PC-9 (cell line): ENCODE measurements at regions not wholly inside any gene's neighbourhood (a gene's known extent, or its start where the extent isn't known, plus 50 kb on each side); places are given as distances from the start of the nearest gene placed in this dataset.

Experiments
- BruUV-seq: library from RNA; stranded (reverse); fragments of 400-500 nt; replicated peaks from 2 replicates; lab custom pipeline; 2021; lab: Mats Ljungman, UMichigan
- CTCF ChIA-PET: fragments of 300-600 bp; sonication (Branson Sonifier 250); formaldehyde crosslinking; loops from one replicate; lab custom pipeline; 2022; ENCODE audit warnings: antibody characterized with exemption; lab: Charles Lee
- POLR2A ChIA-PET: fragments of 300-600 bp; sonication (Branson Sonifier 250); formaldehyde crosslinking; loops from one replicate; lab custom pipeline; 2022; ENCODE audit warnings: antibody characterized with exemption; ENCODE audit not compliant: unreplicated experiment; lab: Charles Lee
- DNase-seq, 2 experiments: peaks; one replicate each; pipeline versions ENCODE4 v3.0.0 to v3.0.0-alpha.2; 2015 to 2022; ENCODE audit warnings: mixed read lengths in 1 of 2
- H2AFZ ChIP-seq: fragments of 200-600 bp; sonication (generic); 2 replicates; pipeline ENCODE4 v1.8.1; 2017; ENCODE audit warnings: antibody characterized with exemption
- H3F3A ChIP-seq: fragments of 200-600 bp; sonication (generic); 2 replicates; pipeline ENCODE4 v1.8.1; 2017; ENCODE audit warnings: antibody characterized with exemption, mild to moderate bottlenecking, low read depth; ENCODE audit not compliant: insufficient read depth
- H3K27ac ChIP-seq: fragments of 200-600 bp; sonication (generic); 2 replicates; pipeline ENCODE4 v1.6.1; 2016; ENCODE audit warnings: mixed run types
- H3K27me3 ChIP-seq: fragments of 200-600 bp; sonication (generic); 2 replicates; pipeline ENCODE4 v1.6.1; 2016; ENCODE audit warnings: low read depth, mixed run types; ENCODE audit not compliant: insufficient read depth
- H3K36me3 ChIP-seq: fragments of 200-600 bp; sonication (generic); 2 replicates; pipeline ENCODE4 v1.6.1; 2016; ENCODE audit warnings: low read depth, mixed run types
- H3K4me1 ChIP-seq: fragments of 200-600 bp; sonication (generic); replicated peaks from 2 replicates; pipeline ENCODE4 v1.6.1; 2016; ENCODE audit warnings: mixed run types; ENCODE audit not compliant: insufficient read depth
- H3K4me2 ChIP-seq: fragments of 200-600 bp; sonication (generic); 2 replicates; pipeline ENCODE4 v1.6.1; 2017; ENCODE audit warnings: mixed run types
- H3K4me3 ChIP-seq: fragments of 200-600 bp; sonication (generic); 2 replicates; pipeline ENCODE4 v1.6.1; 2016; ENCODE audit warnings: mixed run types
- H3K79me2 ChIP-seq: fragments of 200-600 bp; sonication (generic); 2 replicates; pipeline ENCODE4 v1.6.1; 2017; ENCODE audit warnings: low read depth, mixed run types
- H3K9me2 ChIP-seq: fragments of 200-600 bp; sonication (generic); 2 replicates; pipeline ENCODE4 v1.8.1; 2017; ENCODE audit warnings: mild to moderate bottlenecking; ENCODE audit not compliant: insufficient read depth
- H3K9me3 ChIP-seq: fragments of 200-600 bp; sonication (generic); 2 replicates; pipeline ENCODE4 v1.8.1; 2016; ENCODE audit warnings: low read depth; ENCODE audit not compliant: insufficient read depth
- H4K20me1 ChIP-seq: fragments of 200-600 bp; sonication (generic); 2 replicates; pipeline ENCODE4 v1.8.1; 2017; ENCODE audit not compliant: insufficient read depth
- EZH2 ChIP-seq: fragments of 200-600 bp; sonication (generic); IDR thresholded peaks from 2 replicates; pipeline ENCODE4 v1.8.0; 2017; ENCODE audit warnings: antibody characterized with exemption, low read depth
- intact Hi-C: fragments of 100-400 bp; cut with micrococcal nuclease; formaldehyde crosslinking; loops from one replicate; pipeline ENCODE4 v1.10.0; 2022; ENCODE audit not compliant: unreplicated experiment
- TF ChIP-seq, protein P1 (sequence below): fragments of 200-600 bp; sonication (generic); conservative IDR thresholded peaks from 2 replicates; pipeline ENCODE4 v1.6.1; 2017; ENCODE audit warnings: mixed run types, antibody characterized with exemption, mild to moderate bottlenecking, moderate library complexity

GRCh38 chr12:58034712-58035111 lies 93.3 kb downstream of the ATP23 start:
- DNase-seq = peak; percentile 27 to 71
- Histone ChIP-seq H3K36me3 (no peaks in the 10 kb centered on the region), H3K79me2 (no peaks in the 10 kb centered on the region), H3K4me3 (peak overlapping the region; percentile 3; the same call in 1 of the 2 replicates), H3K9me2 (no peaks in the 10 kb centered on the region), H3K27me3 (no peaks in the 10 kb centered on the region), H3K27ac (peak overlapping the region; percentile 84), H3K4me1 (peaks cover 24% of the 10 kb centered on the region), H2AFZ (peak overlapping the region; percentile 71), H3K9me3 (peaks cover 23% of the 10 kb centered on the region; the same call in 1 of the 2 replicates), H3K4me2 (peak overlapping the region; percentile 81), H3F3A (peaks cover 17% of the 10 kb centered on the region; the same call in 1 of the 2 replicates), H4K20me1 (no peaks in the 10 kb centered on the region)
- ChIA-PET CTCF (interaction anchor here (0.9 kb wide), 1 partner anchor 11 kb away, joined by 3 read pairs; no protein-coding TSS in a partner anchor), POLR2A (interaction anchor here (0.5 to 0.6 kb wide), 2 partner anchors 52 to 57 kb away, joined by 3 to 5 read pairs; no protein-coding TSS in a partner anchor)
- intact Hi-C loops = no loop called here
- no peak for TF ChIP-seq EZH2
- TF ChIP-seq, protein P1, sequence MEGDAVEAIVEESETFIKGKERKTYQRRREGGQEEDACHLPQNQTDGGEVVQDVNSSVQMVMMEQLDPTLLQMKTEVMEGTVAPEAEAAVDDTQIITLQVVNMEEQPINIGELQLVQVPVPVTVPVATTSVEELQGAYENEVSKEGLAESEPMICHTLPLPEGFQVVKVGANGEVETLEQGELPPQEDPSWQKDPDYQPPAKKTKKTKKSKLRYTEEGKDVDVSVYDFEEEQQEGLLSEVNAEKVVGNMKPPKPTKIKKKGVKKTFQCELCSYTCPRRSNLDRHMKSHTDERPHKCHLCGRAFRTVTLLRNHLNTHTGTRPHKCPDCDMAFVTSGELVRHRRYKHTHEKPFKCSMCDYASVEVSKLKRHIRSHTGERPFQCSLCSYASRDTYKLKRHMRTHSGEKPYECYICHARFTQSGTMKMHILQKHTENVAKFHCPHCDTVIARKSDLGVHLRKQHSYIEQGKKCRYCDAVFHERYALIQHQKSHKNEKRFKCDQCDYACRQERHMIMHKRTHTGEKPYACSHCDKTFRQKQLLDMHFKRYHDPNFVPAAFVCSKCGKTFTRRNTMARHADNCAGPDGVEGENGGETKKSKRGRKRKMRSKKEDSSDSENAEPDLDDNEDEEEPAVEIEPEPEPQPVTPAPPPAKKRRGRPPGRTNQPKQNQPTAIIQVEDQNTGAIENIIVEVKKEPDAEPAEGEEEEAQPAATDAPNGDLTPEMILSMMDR = no peak
- no TSS peak for BruUV-seq

- Histone ChIP-seq H3K4me3 (no peak overlapping the region), H2AFZ (no peak overlapping the region), H3K27me3 (no peaks in the 10 kb centered on the region), H3K9me3 (peaks cover 3% of the 10 kb centered on the region; the same call in 1 of the 2 replicates), H3K36me3 (no peaks in the 10 kb centered on the region), H3K9me2 (no peaks in the 10 kb centered on the region), H3K4me1 (peaks cover 6% of the 10 kb centered on the region; the same call in 1 of the 2 replicates), H3K27ac (no peak overlapping the region), H3K4me2 (no peak overlapping the region), H3K79me2 (no peaks in the 10 kb centered on the region), H4K20me1 (no peaks in the 10 kb centered on the region), H3F3A (no peaks in the 10 kb centered on the region)
- no TSS peak for BruUV-seq
- intact Hi-C loops = no loop called here
- CTCF ChIA-PET = no interaction called here
- TF ChIP-seq, protein P1 = no peak
- TF ChIP-seq EZH2 = no peak
- no peak for DNase-seq
- POLR2A ChIA-PET = no interaction called here
Measured at GRCh38 chr12:58041441-58041840, 100.1 kb downstream of the ATP23 start.

DNA sequence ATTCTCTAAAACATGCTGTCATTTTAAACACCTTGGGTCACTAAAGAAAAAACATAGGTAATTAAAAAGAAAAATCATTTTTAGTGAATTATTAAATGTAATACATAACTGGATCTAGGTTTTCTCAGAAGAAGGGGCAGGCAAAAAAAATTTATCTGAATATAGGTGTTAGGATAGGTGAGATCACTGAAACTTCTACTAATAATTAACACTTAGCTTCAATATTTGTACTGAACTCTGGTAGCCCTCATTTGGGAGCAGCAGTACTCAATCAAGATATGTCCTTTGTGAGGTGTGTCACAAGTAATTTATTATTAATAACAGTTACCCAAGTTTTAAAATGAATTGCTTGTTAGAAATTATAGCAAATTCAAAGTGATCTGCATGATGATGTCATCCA lies 103.6 kb downstream of the ATP23 start:
- Histone ChIP-seq H3K36me3 (no peaks in the 10 kb centered on the region), H3K4me3 (no peak overlapping the region), H3K27ac (no peak overlapping the region), H3K4me2 (no peak overlapping the region), H3K9me3 (no peaks in the 10 kb centered on the region), H3K4me1 (peaks cover 7% of the 10 kb centered on the region; the same call in 1 of the 2 replicates), H3K79me2 (no peaks in the 10 kb centered on the region), H3K27me3 (no peaks in the 10 kb centered on the region), H2AFZ (no peak overlapping the region), H4K20me1 (no peaks in the 10 kb centered on the region), H3F3A (no peaks in the 10 kb centered on the region), H3K9me2 (no peaks in the 10 kb centered on the region)
- POLR2A ChIA-PET = no interaction called here
- CTCF ChIA-PET = interaction anchor here (1.1 kb wide), 1 partner anchor 11 kb away, joined by 3 read pairs; no protein-coding TSS in a partner anchor
- no TSS peak for BruUV-seq
- intact Hi-C loops = no loop called here
- no peak for DNase-seq
- TF ChIP-seq, protein P1 = no peak
- TF ChIP-seq EZH2 = no peak
